KBM-7 (cell line): ENCODE measurements at regions not wholly inside any gene's neighbourhood (a gene's known extent, or its start where the extent isn't known, plus 50 kb on each side); places are given as distances from the start of the nearest gene placed in this dataset.
"Not testable (repeated sequence)": the region's sequence is repeated elsewhere in the genome, so short reads cannot be mapped to it uniquely, and the experiment has no call there.

ENCODE experiments used
- DNase-seq: peaks from one replicate; pipeline ENCODE4 v3.0.0-alpha.2; 2015
- in situ Hi-C: fragments of 300-500 bp; cut with MboI; formaldehyde crosslinking; loops from 2 replicates; pipeline ENCODE4 v1.14.3; 2020; ENCODE audit warnings: low sequenced_read_pairs, low pct_unique_long_range_greater_than_20kb, mixed read lengths

DNA sequence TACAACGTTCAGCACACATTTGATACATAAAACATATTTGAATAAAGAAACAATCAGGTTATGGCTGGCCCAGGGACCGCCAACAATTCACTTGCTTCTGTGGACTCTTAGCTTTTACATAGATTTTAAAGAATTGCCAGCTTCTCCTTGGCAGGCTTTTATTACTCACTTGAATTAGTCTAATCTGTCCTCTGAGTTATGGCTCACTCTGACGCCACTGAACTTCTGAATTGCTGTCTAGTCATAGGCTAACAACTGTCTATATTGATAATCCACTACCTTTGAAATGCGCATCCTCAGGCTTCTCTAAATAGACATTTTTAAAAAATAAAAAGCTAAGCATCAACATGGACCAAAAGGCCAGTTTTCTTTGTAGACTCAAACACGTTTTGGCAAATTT lies 317.4 kb upstream of the SGCD start:
- in situ Hi-C loops, result no loop called here
- no peak for DNase-seq

DNA sequence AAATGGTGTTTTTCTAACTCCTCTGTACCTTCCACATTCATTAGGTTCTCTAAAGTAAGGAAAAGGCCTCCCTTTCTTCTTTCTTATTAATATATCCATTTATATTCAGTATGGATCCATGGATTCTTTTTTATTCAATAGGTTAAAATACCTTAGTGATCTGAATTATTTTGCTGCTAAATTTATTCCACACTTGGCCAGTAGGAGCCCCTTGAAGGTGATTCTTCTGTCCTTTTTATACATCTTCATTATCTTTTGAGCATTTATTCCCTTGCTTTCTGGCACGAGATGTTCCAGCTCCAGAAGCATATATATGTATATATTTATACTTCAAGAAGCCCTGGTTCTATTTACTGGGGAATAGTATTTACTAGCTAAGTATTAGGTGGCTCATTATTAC lies 311.8 kb upstream of the SGCD start:
- in situ Hi-C loops, result no loop called here
- DNase-seq, result no peak

DNA sequence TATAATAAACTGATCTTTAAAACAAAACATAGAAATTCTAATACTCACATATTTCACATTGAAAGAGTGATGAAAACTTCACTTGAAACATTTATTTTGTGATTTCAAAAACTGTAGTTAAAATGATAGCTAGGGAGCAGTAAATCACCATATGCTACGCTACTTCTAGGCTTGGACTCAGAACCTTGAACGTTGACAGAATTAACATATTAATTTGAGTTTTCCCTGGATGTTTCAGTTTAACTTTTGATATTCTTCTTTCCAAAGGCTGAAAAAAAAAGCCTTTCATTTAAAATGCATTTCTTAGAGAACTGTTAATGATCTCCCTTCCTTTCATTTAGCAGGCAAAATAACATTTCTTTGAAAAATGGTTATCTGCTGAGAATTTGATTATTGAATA lies 307.8 kb upstream of the SGCD start:
- no peak for DNase-seq
- in situ Hi-C loops, result no loop called here

DNA sequence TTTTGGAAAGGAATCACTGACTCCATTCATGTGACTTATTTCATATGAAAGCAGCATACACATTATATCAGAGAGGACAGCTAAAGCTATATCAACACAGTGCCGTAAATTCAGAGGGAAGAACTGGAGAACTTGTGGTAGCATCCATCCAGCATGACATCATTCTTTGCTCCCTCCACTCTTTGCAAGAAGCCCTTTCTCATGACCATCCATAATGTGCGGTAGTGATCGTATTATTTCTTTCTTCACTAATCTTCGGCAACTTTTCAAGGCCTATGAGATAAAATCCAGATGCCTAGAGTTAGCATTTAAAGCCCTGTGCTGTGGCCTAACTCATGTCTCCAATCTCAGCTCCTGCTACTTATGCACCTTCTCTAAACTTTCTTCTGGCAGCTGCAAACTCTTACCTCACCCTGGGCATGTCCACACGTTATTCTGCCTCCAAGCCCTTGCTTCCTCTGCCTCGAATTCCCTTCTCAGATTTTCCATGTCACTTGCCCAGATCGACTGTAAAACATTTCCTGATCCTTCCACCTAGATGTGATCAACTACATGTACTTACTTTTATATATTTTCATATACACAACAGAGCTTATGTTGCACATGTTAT lies 307.3 kb upstream of the SGCD start:
- in situ Hi-C loops, result no loop called here
- no peak for DNase-seq

DNA sequence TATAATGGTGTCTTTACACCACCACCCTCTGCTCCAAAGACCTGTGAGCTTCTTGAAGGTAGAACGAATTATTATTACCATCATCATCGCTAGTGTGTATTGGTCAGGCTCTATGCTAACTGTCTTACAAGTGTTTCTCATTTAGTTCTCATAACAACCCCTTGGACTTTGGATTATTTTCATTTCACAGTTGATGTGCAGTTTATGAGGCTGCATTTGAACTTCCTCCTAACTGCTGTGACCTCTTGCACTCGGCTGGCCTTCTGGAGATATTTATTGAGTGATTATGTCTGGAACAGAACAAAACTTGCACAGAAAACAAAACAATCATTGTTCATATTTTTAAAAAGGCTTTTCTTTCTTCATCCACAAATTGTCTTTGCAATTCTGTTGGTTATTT lies 306.3 kb upstream of the SGCD start:
- DNase-seq, result no peak
- in situ Hi-C loops, result no loop called here

DNA sequence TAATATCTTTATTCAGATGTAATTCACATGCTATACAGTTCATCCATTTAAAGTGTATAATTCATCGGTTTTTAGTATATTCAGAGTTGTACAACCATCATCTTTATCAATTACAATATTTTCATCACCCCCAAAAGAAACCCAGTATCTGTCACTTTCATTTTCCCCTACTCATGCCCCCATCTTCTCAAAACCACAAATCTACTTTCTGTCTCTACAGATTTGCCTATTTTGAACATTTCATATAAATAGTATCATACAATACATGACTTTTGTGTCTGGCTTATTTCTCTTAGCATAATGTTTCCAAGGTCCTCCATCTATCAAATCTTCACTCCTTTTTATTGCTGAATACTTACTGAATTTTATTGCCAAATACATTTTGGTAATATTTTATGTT lies 305.1 kb upstream of the SGCD start:
- DNase-seq, result no peak
- in situ Hi-C loops, result no loop called here

DNA sequence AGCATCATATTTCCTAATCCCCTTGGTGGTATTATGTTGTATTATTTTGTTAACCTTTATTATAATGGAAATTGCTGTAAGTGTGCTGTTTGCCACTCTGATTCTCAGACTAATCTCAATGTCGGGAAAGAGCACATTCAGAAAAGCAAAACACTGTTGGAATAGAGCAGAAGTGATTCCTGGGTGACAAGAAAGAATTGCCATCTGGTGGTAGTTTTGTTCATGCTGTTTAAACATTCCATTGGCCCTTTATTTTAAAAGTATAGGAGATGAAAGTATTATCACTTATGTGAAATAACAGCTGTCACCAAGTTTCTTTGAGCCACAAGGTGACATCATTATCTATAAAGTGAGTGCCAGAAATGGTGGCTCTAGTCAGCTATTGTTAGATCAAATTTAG lies 301.3 kb upstream of the SGCD start:
- in situ Hi-C loops, result no loop called here
- no peak for DNase-seq

DNA sequence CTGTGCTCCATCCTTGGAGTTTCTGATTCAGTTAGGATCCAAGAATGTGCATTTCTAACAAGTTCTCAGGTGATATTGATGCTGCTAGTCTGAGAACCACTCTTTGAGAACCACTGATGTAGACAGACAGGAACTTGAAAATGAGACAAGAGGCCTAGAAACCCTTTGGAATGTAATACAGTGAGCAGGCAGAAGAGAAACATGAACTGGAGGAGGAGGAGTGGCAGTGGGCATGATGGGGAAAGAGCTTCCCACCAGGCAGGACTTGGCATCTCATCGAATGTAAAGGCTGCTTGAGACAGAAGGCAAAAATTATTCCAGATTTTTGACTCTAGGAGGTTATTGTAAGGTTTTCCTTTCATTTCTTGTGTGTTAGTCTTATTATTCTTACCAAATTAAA lies 295.8 kb upstream of the SGCD start:
- in situ Hi-C loops, result no loop called here
- no peak for DNase-seq

DNA sequence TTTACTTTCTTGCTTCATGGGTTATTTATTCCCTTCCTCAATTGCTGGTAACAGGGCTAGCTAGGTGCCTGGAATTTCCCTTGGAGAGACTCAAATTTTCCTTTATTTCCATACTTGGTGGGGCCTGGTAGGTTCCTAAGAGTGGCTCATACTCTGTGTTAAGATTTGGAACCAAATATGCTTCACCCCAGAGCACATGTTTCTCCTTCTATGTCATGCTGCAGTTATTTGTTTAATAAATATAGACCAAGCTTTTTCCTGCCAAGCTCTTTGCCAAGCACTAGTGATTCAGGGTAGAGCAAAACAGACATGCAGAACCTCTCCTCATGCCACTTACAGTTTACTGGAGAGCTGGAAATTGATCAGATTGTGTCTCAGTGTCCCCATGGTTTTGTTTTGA lies 290.3 kb upstream of the SGCD start:
- in situ Hi-C loops, result no loop called here
- no peak for DNase-seq

DNA sequence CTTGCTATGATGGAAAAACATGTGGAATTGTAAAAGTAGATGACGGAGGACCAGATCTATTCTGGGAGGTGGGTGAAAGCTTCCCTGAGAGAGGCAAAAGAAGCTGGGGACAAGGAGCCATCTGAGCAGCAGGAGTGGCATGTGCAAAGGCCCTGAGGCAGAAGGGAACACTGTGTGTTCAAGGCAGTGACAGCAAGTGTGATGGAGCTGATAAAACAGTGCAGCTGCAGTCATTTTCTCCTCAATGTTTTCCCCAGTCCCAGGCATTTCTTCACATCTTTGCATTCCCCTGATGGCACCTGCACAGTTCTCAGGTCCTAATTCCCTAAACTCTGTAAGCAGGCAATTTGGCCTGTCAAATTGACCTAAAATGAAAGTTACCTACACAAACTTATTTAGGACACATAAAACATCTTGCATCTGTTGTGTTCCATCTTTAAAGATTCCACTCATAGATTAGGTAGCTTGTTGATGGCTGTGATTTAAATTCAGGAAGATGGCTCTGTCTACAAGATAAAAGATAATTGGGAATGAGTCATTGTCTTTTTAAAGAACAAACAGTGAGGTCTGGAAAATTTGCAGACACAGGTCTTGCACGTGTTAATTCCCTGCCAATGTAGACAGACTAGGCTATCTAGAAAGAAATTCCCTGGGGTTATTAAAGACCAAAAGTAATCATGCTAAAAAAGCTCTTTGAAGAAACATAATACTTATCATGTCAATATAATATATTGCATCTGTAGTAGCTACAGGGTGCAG lies 289.6 kb upstream of the SGCD start:
- in situ Hi-C loops, result no loop called here

DNA sequence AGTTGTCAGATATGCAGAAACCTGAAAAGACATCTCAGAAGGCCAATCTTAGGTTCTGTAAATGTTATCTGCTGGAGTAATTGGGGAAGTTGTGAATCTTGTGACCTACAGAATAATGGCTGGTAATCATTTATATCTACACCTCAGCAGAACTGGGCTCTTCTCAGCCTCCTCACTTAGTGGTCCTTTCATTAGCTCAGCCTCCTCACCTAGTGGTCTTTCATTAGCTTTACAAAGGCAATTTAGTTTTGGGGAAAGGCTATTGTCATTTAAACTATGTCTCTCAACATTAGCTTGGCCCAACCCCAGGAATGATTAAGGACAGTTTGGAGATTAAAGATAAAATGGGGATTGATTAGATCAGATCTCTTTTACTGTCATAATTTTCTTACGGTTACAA lies 284.2 kb upstream of the SGCD start:
- no peak for DNase-seq
- in situ Hi-C loops, result no loop called here

More for the DNA sequence above, 289.6 kb upstream of the SGCD start:
- no peak for DNase-seq

DNA sequence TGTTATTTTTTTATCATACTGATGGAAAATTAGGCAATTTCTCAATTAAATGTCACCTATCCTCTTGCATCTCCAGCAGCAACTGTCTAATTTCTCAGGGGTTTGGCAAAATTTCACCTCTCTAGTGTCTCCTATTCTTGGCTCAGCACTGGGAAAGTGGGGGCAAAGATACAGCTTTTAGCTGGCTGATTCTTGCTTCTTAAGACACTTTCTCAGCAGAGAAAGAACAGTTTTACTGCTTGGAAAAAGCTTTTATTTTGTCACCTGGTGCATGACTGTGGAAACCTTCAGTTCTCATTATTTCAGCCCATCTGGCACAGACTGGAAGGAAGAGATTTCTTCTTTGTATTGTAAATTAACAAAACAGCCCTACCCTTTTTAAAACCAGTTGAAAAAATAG lies 283.6 kb upstream of the SGCD start:
- in situ Hi-C loops, result no loop called here
- DNase-seq, result no peak

DNA sequence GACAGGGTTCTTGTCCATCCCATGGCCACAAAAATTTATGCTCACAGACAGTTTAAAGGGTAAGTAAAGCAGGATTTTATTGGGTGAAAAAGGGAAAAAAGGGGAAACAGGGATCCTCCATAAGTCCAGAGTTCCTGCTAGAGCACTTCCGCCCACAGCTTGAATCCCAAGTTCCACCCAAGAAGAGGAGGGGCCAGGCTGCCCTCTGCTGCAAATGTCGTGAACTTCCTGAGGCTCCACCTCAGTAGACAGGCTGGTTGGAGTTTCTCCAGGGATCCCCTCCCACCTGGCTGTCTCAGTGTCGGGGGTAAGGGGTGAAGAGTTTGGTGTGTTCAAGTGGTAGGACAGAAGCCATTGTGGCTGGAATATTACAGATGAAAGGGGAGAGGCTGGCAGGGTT lies 275.0 kb upstream of the SGCD start:
- in situ Hi-C loops, result no loop called here
- no peak for DNase-seq

DNA sequence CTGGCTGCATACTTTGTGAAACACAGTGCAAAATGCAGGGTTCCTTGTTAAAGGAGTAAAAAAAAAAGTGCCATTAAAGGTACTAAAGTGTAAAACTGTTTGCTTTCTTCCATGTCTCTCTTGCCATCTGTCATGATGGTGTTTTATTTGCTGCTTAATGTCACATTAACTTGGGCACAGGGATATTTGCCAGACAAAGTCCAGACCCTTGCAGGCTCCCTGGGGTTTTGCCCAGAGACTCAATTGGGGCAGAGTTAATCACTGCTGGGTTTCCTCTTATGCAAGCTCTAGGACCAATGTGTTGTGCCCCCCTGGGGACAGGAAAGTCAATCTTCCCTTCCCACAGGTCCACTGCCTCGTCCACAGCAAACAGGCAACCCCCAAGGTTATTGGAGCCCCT lies 274.3 kb upstream of the SGCD start:
- in situ Hi-C loops, result no loop called here
- no peak for DNase-seq

DNA sequence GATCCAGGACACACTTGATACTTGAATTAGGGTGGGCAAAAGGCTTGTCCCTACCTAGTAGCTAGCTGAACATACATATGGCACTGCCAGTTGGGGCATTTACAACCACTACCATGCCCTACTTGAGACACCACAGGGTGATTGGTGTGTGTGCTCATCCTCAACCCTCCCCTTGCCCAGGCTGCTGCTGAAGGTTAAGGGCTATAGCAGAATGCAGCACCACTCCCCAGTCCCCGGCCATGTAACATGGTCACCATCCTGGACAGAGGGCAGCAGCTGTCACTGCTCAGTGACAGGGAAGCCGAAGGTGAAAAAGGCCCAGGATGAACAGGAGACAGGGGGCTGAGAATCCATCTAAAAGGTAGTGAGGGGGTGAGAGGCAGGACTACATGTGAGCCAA lies 273.9 kb upstream of the SGCD start:
- in situ Hi-C loops, result no loop called here
- no peak for DNase-seq

DNA sequence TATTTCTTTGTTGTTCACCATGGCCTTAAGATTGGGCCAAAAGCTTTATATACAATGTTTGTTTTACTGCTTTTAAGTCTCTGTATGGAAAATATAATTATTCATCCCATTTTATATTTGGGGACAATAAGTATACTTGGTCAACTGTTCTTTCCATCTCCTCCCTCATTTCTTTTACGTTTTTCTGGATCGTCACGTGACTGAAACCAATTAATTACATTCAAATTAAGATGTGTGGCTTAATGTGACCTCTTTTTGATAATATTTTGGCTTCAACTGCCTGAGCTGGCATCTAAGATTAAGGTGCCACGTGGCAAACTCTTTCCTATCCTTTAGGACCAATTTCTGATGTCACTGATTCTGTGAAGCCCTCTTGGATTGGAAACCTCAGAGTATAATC lies 250.1 kb upstream of the SGCD start:
- in situ Hi-C loops, result no loop called here
- no peak for DNase-seq

DNA sequence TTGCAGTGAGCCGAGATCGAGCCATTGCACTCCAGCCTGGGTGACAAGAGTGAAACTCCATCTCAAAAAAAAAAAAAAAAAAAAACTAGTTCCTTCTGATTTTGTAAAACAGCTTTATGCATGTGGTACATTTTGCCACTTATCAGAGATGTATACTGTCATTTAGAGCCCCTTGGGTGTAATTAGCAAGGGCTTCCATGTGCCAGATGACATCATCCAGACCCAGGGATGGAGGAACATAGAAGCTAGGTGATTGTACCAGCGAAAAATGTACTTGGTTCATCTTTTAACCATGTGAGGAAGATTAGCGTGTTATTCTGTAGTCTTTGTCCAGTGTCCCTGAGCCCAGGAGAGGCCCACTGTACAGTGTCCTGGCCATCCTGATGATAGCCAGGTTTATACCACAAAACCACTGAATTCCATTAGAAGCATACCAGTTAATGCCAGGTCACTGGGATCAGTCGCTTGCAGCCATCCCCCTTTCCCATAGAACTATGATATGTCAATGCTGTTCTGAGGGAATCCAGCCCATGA lies 239.3 kb upstream of the SGCD start:
- DNase-seq, result no peak
- in situ Hi-C loops, result no loop called here

DNA sequence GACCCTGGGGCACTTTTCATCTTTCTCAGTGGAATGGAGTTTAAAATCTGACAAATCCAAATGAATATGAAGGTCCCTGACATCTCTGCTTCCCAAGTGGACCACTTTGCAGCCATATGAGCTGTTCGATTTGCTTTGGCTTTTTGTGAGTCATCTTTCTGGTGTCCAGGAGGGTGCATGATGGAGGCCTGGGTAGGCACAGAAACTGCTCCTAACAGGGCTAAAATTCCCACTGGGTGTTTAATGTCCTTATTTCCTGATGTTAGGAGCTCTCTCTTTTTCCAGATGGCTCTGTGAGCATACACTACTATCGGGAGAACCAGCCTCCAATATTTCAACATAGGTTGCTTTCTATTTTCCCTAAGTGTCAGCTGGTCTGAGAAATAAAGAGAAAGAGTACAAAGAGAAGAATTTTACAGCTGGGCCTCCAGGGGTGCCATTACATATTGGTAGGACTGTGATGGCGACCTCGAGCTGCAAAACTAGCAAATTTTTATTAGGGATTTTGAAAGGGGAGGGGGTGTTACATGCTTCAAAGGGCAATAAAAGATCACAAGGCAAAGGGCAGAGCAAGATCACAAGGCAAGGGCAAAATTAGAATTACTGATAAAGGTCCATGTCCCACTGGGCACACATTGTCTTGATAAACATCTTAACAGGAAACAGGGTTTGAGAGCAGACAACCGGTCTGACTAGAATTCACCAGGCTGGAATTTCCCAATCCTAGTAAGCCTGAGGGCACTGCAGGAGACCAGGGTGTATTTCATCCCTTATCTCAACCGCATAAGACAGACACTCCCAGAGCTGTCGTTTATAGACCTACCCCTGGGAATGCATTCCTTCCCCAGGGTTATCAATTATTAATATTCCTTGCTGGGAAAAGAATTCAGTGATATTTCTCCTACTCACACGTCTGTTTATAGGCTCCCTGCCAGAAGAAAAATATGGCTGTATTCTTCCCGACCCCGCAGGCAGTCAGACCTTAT lies 236.7 kb upstream of the SGCD start:
- DNase-seq, in situ Hi-C loops: not testable (repeated sequence)

DNA sequence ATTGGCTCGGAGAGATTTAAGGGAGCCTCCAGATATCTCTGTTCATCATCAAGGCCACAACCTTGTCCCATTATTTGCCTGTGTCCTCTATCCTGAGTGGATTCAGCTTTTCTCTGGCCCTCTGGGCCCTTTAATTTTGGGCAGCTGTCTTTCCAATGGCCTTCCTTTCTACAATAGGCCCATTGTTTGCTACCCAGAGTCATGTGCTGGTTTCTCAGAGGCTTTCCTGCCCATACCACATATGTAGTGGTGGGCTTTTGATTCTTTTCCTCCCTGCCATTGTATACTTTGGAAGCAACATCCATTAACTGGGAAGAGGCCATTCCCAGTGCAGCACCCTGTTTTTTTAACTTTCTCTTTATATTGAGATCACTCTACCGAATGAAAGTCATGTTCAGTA lies 233.9 kb upstream of the SGCD start:
- in situ Hi-C loops, result no loop called here
- DNase-seq, result no peak

DNA sequence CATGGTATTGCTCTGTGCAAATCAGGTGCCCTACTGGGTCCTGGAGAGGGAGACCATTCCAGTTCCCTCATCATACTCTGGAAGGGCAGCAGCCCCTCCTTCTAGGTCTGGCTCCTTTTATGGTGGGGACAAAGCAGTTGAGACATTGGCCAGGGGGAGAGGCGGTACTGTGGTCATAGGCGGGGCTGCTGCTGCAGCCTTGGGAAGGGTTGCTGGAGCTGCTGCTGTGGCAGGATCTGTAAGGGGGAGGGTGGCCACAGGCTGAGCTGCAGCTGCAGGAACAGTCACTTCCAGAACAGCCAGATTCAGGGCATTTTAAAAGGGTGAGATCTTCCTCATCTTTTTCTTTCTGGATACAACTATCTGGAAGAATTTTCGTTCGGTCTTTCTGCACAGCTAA lies 233.0 kb upstream of the SGCD start:
- no peak for DNase-seq

More for the DNA sequence above, 233.0 kb upstream of the SGCD start:
- in situ Hi-C loops, result no loop called here
